ENCODE measurements at regions not wholly inside any gene's neighbourhood (a gene's known extent, or its start where the extent isn't known, plus 50 kb on each side); places are given as distances from the start of the nearest gene placed in this dataset.
A peak's percentile ranks its signal among the peaks of the same experiment; 100 is the strongest.

GRCh38 chr12:75699251-75699650, 187.8 kb upstream of the KRR1 start:
- Histone ChIP-seq H3K4me2 (ENCODE audit: low read length) (no peak overlapping the region), H3K79me2 (ENCODE audit: low read length) (no peaks in the 10 kb centered on the region), H3K4me1 (ENCODE audit: insufficient read depth, low read length) (no peaks in the 10 kb centered on the region), H2AFZ (ENCODE audit: low read length) (peak overlapping the region; percentile 31; the same call in 1 of the 2 replicates), H3K9me2 (replicated peaks; ENCODE audit: low read length) (no peaks in the 10 kb centered on the region), H3K27me3 (ENCODE audit: low read length) (no peaks in the 10 kb centered on the region), H3K9me3 (ENCODE audit: low read length) (no peaks in the 10 kb centered on the region), H3K36me3 (ENCODE audit: low read depth, low read length) (no peaks in the 10 kb centered on the region), H3K27ac (ENCODE audit: low read length) (no peak overlapping the region), H3F3A (ENCODE audit: low read length, unreplicated experiment) (no peaks in the 10 kb centered on the region), H4K20me1 (ENCODE audit: low read length) (no peaks in the 10 kb centered on the region), H3K4me3 (ENCODE audit: low read length) (no peak overlapping the region), H3K9ac (ENCODE audit: low read length) (no peak overlapping the region)
- no TSS peak for BruUV-seq (replicated peaks)
- DNase-seq: no peak
- ChIA-PET POLR2A (ENCODE audit: unreplicated experiment) (no interaction called here), CTCF (no interaction called here)
- ATAC-seq: no peak
- TF ChIP-seq EZH2 (IDR thresholded peaks at IDR 0.05; ENCODE audit: low read length, unreplicated experiment) (no peak), EZH2phosphoT487 (IDR thresholded peaks at IDR 0.05; ENCODE audit: borderline replicate concordance, low read length) (no peak), CTCF (conservative IDR thresholded peaks at IDR 0.05; ENCODE audit: low read depth, low read length) (no peak)
- intact Hi-C loops (cut with micrococcal nuclease): no loop called here

- H3K36me3 ChIP-seq (ENCODE audit: low read depth, low read length): no peaks in the 10 kb centered on the region
- no peaks in the 10 kb centered on the region for H3K79me2 ChIP-seq (ENCODE audit: low read length)
- H3K4me2 ChIP-seq (ENCODE audit: low read length): no peak overlapping the region
- BruUV-seq (replicated peaks): no TSS peak
- H3F3A ChIP-seq (ENCODE audit: low read length, unreplicated experiment): no peaks in the 10 kb centered on the region
- H3K9me3 ChIP-seq (ENCODE audit: low read length): no peaks in the 10 kb centered on the region
- H3K4me1 ChIP-seq (ENCODE audit: insufficient read depth, low read length): no peaks in the 10 kb centered on the region
- no peaks in the 10 kb centered on the region for H4K20me1 ChIP-seq (ENCODE audit: low read length)
- ATAC-seq (no peak), DNase-seq (no peak)
- H3K9me2 ChIP-seq (replicated peaks; ENCODE audit: low read length): no peaks in the 10 kb centered on the region
- ChIA-PET CTCF (no interaction called here), POLR2A (ENCODE audit: unreplicated experiment) (no interaction called here)
- no peaks in the 10 kb centered on the region for H3K27me3 ChIP-seq (ENCODE audit: low read length)
- TF ChIP-seq EZH2phosphoT487 (IDR thresholded peaks at IDR 0.05; ENCODE audit: borderline replicate concordance, low read length) (no peak), EZH2 (IDR thresholded peaks at IDR 0.05; ENCODE audit: low read length, unreplicated experiment) (no peak), CTCF (conservative IDR thresholded peaks at IDR 0.05; ENCODE audit: low read depth, low read length) (no peak)
- H3K27ac ChIP-seq (ENCODE audit: low read length): no peak overlapping the region
- no peak overlapping the region for H2AFZ ChIP-seq (ENCODE audit: low read length)
- H3K4me3 ChIP-seq (ENCODE audit: low read length): no peak overlapping the region
- intact Hi-C loops (cut with micrococcal nuclease): no loop called here
- no peak overlapping the region for H3K9ac ChIP-seq (ENCODE audit: low read length)
These were observed 186.6 kb upstream of the KRR1 start for GRCh38 chr12:75698052-75698451.

GRCh38 chr12:75695926-75696325, 184.5 kb upstream of the KRR1 start:
- DNase-seq (no peak), ATAC-seq (no peak)
- intact Hi-C loops (cut with micrococcal nuclease): no loop called here
- Histone ChIP-seq H2AFZ (ENCODE audit: low read length) (0 out of 2 replicates have a peak overlapping the region, but pooled peaks have one; percentile 1), H3K4me3 (ENCODE audit: low read length) (no peak overlapping the region), H4K20me1 (ENCODE audit: low read length) (no peaks in the 10 kb centered on the region), H3K36me3 (ENCODE audit: low read depth, low read length) (no peaks in the 10 kb centered on the region), H3K27me3 (ENCODE audit: low read length) (no peaks in the 10 kb centered on the region), H3K9me3 (ENCODE audit: low read length) (no peaks in the 10 kb centered on the region), H3K9me2 (replicated peaks; ENCODE audit: low read length) (no peaks in the 10 kb centered on the region), H3F3A (ENCODE audit: low read length, unreplicated experiment) (no peaks in the 10 kb centered on the region), H3K4me1 (ENCODE audit: insufficient read depth, low read length) (no peaks in the 10 kb centered on the region), H3K9ac (ENCODE audit: low read length) (no peak overlapping the region), H3K27ac (ENCODE audit: low read length) (no peak overlapping the region), H3K4me2 (ENCODE audit: low read length) (no peak overlapping the region), H3K79me2 (ENCODE audit: low read length) (no peaks in the 10 kb centered on the region)
- no peak for TF ChIP-seq EZH2 (IDR thresholded peaks at IDR 0.05; ENCODE audit: low read length, unreplicated experiment)
- no peak for TF ChIP-seq CTCF (conservative IDR thresholded peaks at IDR 0.05; ENCODE audit: low read depth, low read length)
- no peak for TF ChIP-seq EZH2phosphoT487 (IDR thresholded peaks at IDR 0.05; ENCODE audit: borderline replicate concordance, low read length)
- POLR2A ChIA-PET (ENCODE audit: unreplicated experiment): no interaction called here
- BruUV-seq (replicated peaks): no TSS peak
- CTCF ChIA-PET: no interaction called here

Measured in PC-3 (cell line).